Heart right ventricle (tissue), 16 donors: ENCODE measurements at regions not wholly inside any gene's neighbourhood (a gene's known extent, or its start where the extent isn't known, plus 50 kb on each side); places are given as distances from the start of the nearest gene placed in this dataset.

Experiments
- ATAC-seq, 8 donors: fragments of 200-7000 bp; cut with Tn5 transposase; one replicate each; pipeline ENCODE4 v1.9.1; 2020; ENCODE audit warnings: mild to moderate bottlenecking in 8 of 8, moderate library complexity in 8 of 8, moderate number of reproducible peaks in 1 of 8
- DNase-seq, 2 donors: peaks; one replicate each; pipeline ENCODE4 v3.0.0-alpha.2; 2020
- H3K27ac ChIP-seq, 10 donors: fragments of 200-600 bp; sonication (generic) in 2 of 10; one replicate each; pipeline versions ENCODE4 v1.5.0 to v1.8.0; 2020 to 2022; ENCODE audit warnings: mild to moderate bottlenecking in 3 of 10
- H3K27me3 ChIP-seq, 7 donors: fragments of 200-600 bp; one replicate each; pipeline ENCODE4 v1.8.0; 2021 to 2022; ENCODE audit warnings: mild to moderate bottlenecking in 2 of 7
- H3K36me3 ChIP-seq, 9 donors: fragments of 200-600 bp; sonication (generic) in 1 of 9; one replicate each; pipeline versions ENCODE4 v1.5.0 to v1.8.0; 2020 to 2022; ENCODE audit warnings: mild to moderate bottlenecking in 2 of 9
- H3K4me1 ChIP-seq, 9 donors: fragments of 200-600 bp; sonication (generic) in 1 of 9; one replicate each; pipeline versions ENCODE4 v1.5.0 to v1.8.0; 2020 to 2022; ENCODE audit warnings: mild to moderate bottlenecking in 4 of 9
- H3K4me3 ChIP-seq, 10 donors: fragments of 200-600 bp; sonication (generic) in 2 of 10; one replicate each; pipeline versions ENCODE4 v1.5.0 to v1.8.0; 2020 to 2022; ENCODE audit warnings: mild to moderate bottlenecking in 7 of 10, moderate library complexity in 2 of 10
- H3K9me3 ChIP-seq, 11 donors: fragments of 200-600 bp in 10 of 11; sonication (generic) in 2 of 11; one replicate each; pipeline versions ENCODE4 v1.5.0 to v1.8.0; 2013 to 2022; ENCODE audit warnings: mild to moderate bottlenecking in 2 of 11, control low read depth in 1 of 11, moderate library complexity in 1 of 11
- WGBS, 2 donors: extraction: QIAGEN DNeasy Blood & Tissue Kit; methylation state at CpG; one replicate each; pipeline ENCODE4 v1.1.7; 2013; ENCODE audit warnings: inconsistent platforms in 1 of 2; 5-methylcytosine and 5-hydroxymethylcytosine counted together
- intact Hi-C, 10 donors: fragments of 100-400 bp; cut with DNase I; formaldehyde crosslinking; loops; one replicate each; pipeline versions ENCODE4 v1.11.1 to v1.14.2; 2022
- TF ChIP-seq, protein P1 (sequence below), 9 donors: fragments of 200-600 bp; sonication (generic) in 2 of 9; IDR thresholded peaks; one replicate each; pipeline versions ENCODE4 v1.5.0 to v1.8.0; 2021 to 2022; ENCODE audit warnings: antibody characterized with exemption in 9 of 9, mild to moderate bottlenecking in 5 of 9, moderate library complexity in 1 of 9
- donor health status: Arrhythmogenic right ventricular cardiomyopathy.
- donor health status: ischemic (EF 13 %, LVEDD 7.1; RV severe dilation, severe dysfunction).
- donor health status: healthy with polysubstance abuse.
- donor health status: DM: no; HTN: yes; CAD: no.
- donor health status: DM: no; HTN: no; CAD: no.
- donor health status: ischemic (EF 25% LVEDD 6.9; RV normal size, moderate dysfunction).
- donor health status: ischemic (EF 25% LVEDD 5.7; RV mildly dilated, moderate dysfunction).
- donor health status: healthy.
- donor health status: DM: yes; HTN: yes; CAD: no.
- donor health status: Ischemic cardiomyopathy.
- donor health status: ischemic (EF 35%, LVEDD 5.7; RV mildly dilated, moderate dysfunction).
- donor health status: nonischemic (EF 11% LVEDD 7.7; RV severe dilation, severe dysfunction).
- donor health status: DM: yes; HTN: yes; CAD: no.
- donor health status: PGD.
- donor health status: ischemic (EF 29% LVEDD 5.4; RV normal size, mild dysfunction).
- donor health status: nonischemic (EF 23%, LVEDD 6.1; RV moderate dilation, normal function).

DNA sequence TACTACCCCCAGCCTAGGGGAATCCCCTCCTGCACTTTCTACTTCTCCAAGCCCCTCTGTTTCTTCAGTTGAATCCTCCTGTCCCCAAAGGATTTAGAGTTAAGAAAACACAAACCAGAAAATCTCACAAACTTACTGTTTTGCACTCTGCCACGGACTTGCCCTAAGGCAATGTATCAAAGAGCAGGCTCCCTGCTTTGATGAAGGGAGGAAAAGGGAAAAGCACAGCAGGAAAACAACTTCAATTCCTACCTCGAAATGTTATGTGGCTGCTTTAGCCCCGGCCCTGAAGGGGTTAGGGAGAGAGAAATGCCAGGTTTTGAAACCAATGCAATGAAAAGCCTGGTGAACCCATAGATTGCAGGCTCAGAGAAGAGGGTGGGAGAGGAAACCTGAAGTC lies 254.7 kb downstream of the MAN2A1 start:
- no peak overlapping the region for H3K27ac ChIP-seq
- WGBS, 2 donors: 79 to 80% methylated on average over 3 of the region's 3 CpGs
- no peak for ATAC-seq
- peaks cover 0 to 18% (median 3%) of the 10 kb centered on the region in 11 donors for H3K9me3 ChIP-seq
- no peak for DNase-seq
- TF ChIP-seq, protein P1, sequence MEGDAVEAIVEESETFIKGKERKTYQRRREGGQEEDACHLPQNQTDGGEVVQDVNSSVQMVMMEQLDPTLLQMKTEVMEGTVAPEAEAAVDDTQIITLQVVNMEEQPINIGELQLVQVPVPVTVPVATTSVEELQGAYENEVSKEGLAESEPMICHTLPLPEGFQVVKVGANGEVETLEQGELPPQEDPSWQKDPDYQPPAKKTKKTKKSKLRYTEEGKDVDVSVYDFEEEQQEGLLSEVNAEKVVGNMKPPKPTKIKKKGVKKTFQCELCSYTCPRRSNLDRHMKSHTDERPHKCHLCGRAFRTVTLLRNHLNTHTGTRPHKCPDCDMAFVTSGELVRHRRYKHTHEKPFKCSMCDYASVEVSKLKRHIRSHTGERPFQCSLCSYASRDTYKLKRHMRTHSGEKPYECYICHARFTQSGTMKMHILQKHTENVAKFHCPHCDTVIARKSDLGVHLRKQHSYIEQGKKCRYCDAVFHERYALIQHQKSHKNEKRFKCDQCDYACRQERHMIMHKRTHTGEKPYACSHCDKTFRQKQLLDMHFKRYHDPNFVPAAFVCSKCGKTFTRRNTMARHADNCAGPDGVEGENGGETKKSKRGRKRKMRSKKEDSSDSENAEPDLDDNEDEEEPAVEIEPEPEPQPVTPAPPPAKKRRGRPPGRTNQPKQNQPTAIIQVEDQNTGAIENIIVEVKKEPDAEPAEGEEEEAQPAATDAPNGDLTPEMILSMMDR (IDR thresholded peaks at IDR 0.05): no peak
- H3K27me3 ChIP-seq: peaks cover 0 to 46% (median 4%) of the 10 kb centered on the region in 7 donors
- intact Hi-C loops: no loop called here
- no peaks in the 10 kb centered on the region for H3K36me3 ChIP-seq
- H3K4me3 ChIP-seq: no peak overlapping the region
- no peaks in the 10 kb centered on the region for H3K4me1 ChIP-seq

GRCh38 chr5:109945097-109945678 lies 255.5 kb downstream of the MAN2A1 start:
- intact Hi-C loops: no loop called here
- peaks cover 0 to 46% (median 4%) of the 10 kb centered on the region in 7 donors for H3K27me3 ChIP-seq
- no peaks in the 10 kb centered on the region for H3K36me3 ChIP-seq
- no peaks in the 10 kb centered on the region for H3K4me1 ChIP-seq
- H3K27ac ChIP-seq: no peak overlapping the region
- no peak overlapping the region for H3K4me3 ChIP-seq
- H3K9me3 ChIP-seq: peaks cover 0 to 12% (median 3%) of the 10 kb centered on the region in 11 donors
- DNase-seq: no peak
- ATAC-seq: no peak
- 80 to 85% methylated on average over 6 of the region's 6 CpGs for WGBS, 2 donors
- TF ChIP-seq, protein P1 (IDR thresholded peaks at IDR 0.05): no peak

DNA sequence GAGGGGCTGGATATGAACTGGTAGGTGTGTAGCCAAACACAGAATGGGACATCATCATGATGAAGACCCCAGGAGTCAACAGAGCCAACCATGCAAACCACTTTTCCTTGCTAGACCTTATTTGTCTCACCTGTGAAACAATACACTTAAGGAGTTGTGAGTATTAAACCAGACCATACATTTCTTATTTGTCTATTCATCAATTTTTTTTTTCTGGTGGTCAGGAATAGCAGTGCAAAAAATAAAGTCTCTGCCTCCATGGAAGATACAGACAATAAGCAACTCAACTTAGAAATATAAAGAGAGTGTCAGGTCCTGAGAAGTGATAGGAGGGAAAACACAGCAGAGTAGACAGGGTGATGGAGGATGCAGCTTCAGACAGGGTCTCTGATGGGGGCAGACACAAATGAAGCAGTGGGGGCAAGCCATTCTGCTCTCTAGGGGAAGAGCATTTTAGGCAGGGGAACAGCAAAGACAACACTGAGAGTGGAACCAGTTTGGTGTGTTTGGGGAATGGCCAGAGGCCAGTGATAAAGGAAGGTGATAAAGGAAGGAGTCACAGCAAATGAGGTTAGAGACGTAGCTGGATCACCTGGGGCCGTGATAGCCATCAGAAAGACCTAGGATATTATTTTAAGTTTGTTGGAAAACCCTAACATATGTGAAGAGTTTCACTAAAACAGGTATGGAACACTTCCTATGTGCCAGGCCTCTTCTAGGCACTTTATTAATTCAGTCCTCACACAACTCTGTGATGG lies 256.2 kb downstream of the MAN2A1 start:
- intact Hi-C loops: no loop called here
- peaks cover 0 to 39% (median 3%) of the 10 kb centered on the region in 7 donors for H3K27me3 ChIP-seq
- TF ChIP-seq, protein P1 (IDR thresholded peaks at IDR 0.05): no peak

GRCh38 chr5:109946610-109947009 lies 256.9 kb downstream of the MAN2A1 start:
- H3K27me3 ChIP-seq: peaks cover 0 to 35% (median 0%) of the 10 kb centered on the region in 7 donors
- DNase-seq: no peak
- ATAC-seq: no peak
- no peak overlapping the region for H3K4me3 ChIP-seq
- TF ChIP-seq, protein P1 (IDR thresholded peaks at IDR 0.05): no peak
- intact Hi-C loops: no loop called here
- H3K9me3 ChIP-seq: no peaks in the 10 kb centered on the region
- no peak overlapping the region for H3K27ac ChIP-seq
- WGBS, 2 donors: 56 to 66% methylated on average over 4 of the region's 4 CpGs
- no peaks in the 10 kb centered on the region for H3K36me3 ChIP-seq
- H3K4me1 ChIP-seq: no peaks in the 10 kb centered on the region

More for the DNA sequence above, 256.2 kb downstream of the MAN2A1 start:
- peaks cover 0 to 5% (median 0%) of the 10 kb centered on the region in 11 donors for H3K9me3 ChIP-seq
- DNase-seq (no peak), ATAC-seq (no peak)
- no peak overlapping the region for H3K27ac ChIP-seq
- H3K4me1 ChIP-seq: no peaks in the 10 kb centered on the region
- H3K4me3 ChIP-seq: no peak overlapping the region
- no peaks in the 10 kb centered on the region for H3K36me3 ChIP-seq
- 85 to 94% methylated on average over 2 of the region's 2 CpGs for WGBS, 2 donors
